HEK293T (cell line): ENCODE measurements at regions not wholly inside any gene's neighbourhood (a gene's known extent, or its start where the extent isn't known, plus 50 kb on each side); places are given as distances from the start of the nearest gene placed in this dataset.

ENCODE experiments used
- ARNT ChIP-seq: fragments of 450-650 bp; IDR thresholded peaks from 2 replicates; pipeline ENCODE4 v1.6.1; 2017; ENCODE audit warnings: mild to moderate bottlenecking
- BHLHE40 ChIP-seq: fragments of 450-650 bp; IDR thresholded peaks from 2 replicates; pipeline ENCODE4 v1.6.1; 2016; ENCODE audit warnings: mild to moderate bottlenecking, moderate library complexity, borderline replicate concordance
- CTBP1 ChIP-seq: fragments of 450-650 bp; IDR thresholded peaks from 2 replicates; pipeline ENCODE4 v1.6.1; 2016; ENCODE audit warnings: borderline replicate concordance
- FOXK2 ChIP-seq: fragments of 450-650 bp; IDR thresholded peaks from 2 replicates; pipeline ENCODE4 v1.6.1; 2016; ENCODE audit warnings: mild to moderate bottlenecking
- HDGF ChIP-seq: fragments of 450-650 bp; IDR thresholded peaks from 2 replicates; pipeline ENCODE4 v1.6.1; 2017; ENCODE audit warnings: antibody characterized with exemption, borderline replicate concordance
- NFRKB ChIP-seq: fragments of 450-650 bp; IDR thresholded peaks from 2 replicates; pipeline ENCODE4 v1.6.1; 2016; ENCODE audit warnings: mild to moderate bottlenecking, moderate library complexity
- SUZ12 ChIP-seq: fragments of 450-650 bp; IDR thresholded peaks from 2 replicates; pipeline ENCODE4 v1.6.1; 2016; ENCODE audit warnings: mild to moderate bottlenecking
- TARDBP ChIP-seq: fragments of 450-650 bp; IDR thresholded peaks from 2 replicates; pipeline ENCODE4 v1.6.1; 2016

DNA sequence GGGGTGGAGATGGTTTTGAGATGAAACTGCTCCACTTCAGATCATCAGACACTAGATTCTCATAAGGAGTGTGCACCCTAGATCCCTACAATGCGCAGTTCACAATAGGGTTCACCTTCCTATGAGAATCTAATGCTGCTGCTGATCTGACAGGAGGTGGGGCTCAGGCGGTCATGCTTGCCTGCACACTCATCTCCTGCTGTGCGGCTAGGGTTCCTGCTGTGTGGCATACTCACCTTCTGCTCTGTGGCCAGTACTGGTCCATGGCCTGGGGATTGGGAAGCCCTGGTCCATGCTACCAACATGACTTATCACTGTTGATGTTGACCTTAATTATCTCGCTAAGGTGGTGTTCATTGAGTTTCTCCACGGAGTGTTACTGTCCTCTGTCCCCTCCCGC is 144.5 kb downstream of the NAV1 start:
- TF ChIP-seq NFRKB (no peak), TARDBP (no peak), HDGF (no peak), CTBP1 (no peak), SUZ12 (no peak), FOXK2 (no peak), ARNT (no peak), BHLHE40 (no peak)
